ENCODE measurements at regions not wholly inside any gene's neighbourhood (a gene's known extent, or its start where the extent isn't known, plus 50 kb on each side); places are given as distances from the start of the nearest gene placed in this dataset.

DNA sequence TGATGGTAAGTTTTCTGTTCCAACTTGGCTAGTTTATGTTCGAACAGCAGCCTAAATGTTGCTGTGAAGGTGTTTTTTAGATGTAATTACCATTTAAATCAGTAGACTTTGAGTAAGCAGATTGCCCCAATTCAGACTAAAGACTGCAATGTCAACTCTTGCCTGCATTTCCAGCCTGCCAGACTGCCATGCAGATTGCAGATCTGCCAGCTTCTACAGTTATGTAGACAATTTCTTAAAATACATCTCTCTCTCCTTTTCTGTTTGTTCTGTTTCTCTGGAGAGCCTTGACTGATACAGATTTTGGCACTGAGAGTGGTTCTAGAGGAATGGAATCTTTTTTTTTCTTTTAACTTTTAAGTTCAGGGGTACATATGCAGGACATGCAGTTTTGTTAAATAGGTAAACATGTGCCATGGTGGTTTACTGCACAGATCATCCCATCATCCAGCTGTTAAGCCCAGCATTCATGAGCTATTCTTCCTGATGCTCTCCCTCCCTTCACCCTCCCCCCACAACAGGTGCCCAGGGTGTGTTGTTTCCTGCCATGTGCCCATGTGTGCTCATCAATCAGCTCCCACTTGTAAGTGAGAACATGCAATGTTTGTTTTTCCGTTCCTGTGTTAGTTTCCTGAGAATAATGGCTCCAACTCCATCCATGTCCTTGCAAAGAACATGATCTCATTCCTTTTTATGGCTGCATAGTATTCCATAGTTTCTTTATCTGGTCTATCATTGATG is 227.8 kb downstream of the CPE start:
- TF ChIP-seq, protein P1, sequence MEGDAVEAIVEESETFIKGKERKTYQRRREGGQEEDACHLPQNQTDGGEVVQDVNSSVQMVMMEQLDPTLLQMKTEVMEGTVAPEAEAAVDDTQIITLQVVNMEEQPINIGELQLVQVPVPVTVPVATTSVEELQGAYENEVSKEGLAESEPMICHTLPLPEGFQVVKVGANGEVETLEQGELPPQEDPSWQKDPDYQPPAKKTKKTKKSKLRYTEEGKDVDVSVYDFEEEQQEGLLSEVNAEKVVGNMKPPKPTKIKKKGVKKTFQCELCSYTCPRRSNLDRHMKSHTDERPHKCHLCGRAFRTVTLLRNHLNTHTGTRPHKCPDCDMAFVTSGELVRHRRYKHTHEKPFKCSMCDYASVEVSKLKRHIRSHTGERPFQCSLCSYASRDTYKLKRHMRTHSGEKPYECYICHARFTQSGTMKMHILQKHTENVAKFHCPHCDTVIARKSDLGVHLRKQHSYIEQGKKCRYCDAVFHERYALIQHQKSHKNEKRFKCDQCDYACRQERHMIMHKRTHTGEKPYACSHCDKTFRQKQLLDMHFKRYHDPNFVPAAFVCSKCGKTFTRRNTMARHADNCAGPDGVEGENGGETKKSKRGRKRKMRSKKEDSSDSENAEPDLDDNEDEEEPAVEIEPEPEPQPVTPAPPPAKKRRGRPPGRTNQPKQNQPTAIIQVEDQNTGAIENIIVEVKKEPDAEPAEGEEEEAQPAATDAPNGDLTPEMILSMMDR (IDR thresholded peaks at IDR 0.05; ENCODE audit: borderline replicate concordance, extremely low read depth, insufficient read depth), result no peak
- Histone ChIP-seq H3K9ac (ENCODE audit: low read length in 3 of 3) (no peak overlapping the region), H3K27ac (ENCODE audit: low read depth in 2 of 2, low read length in 2 of 2) (no peak overlapping the region), H3K4me1 (ENCODE audit: control insufficient read depth in 2 of 3, insufficient read depth in 2 of 3, low read depth in 1 of 3, low read length in 3 of 3) (no peaks in the 10 kb centered on the region), H3K27me3 (ENCODE audit: control insufficient read depth, insufficient read depth, low read length) (no peaks in the 10 kb centered on the region), H3K36me3 (ENCODE audit: control insufficient read depth in 2 of 3, insufficient read depth in 3 of 3, low read length in 3 of 3) (no peaks in the 10 kb centered on the region), H3K4me3 (ENCODE audit: low read length in 3 of 3) (no peak overlapping the region), H3K9me3 (ENCODE audit: control insufficient read depth in 2 of 3, insufficient read depth in 1 of 3, low read length in 3 of 3) (no peaks in the 10 kb centered on the region)
- FAIRE-seq (no peak), DNase-seq (no peak)
- intact Hi-C loops (cut with DNase I), result no loop called here

DNA sequence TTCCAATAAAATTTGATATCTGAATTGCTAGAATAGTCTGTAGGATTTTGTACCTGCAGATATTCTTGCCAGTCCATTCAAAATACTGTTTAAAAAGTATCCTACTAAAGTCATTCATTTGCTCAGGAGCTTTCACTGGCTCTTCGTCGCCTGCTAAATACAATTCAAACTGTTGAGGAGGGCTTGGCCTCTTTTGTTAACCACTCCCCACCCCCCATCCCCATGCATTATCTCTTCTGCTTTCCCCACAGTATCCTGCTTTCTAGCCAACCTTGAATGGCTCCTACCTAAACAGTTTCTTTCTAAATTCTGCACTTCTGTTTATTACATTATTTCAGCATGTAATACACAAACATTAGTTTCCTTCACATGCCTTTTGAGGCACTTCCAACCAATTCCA is 230.8 kb downstream of the CPE start:
- FAIRE-seq, result no peak
- H3K27ac ChIP-seq (ENCODE audit: low read depth in 2 of 2, low read length in 2 of 2), result no peak overlapping the region
- H3K36me3 ChIP-seq (ENCODE audit: control insufficient read depth in 2 of 3, insufficient read depth in 3 of 3, low read length in 3 of 3), result no peaks in the 10 kb centered on the region
- no peaks in the 10 kb centered on the region for H3K9me3 ChIP-seq (ENCODE audit: control insufficient read depth in 2 of 3, insufficient read depth in 1 of 3, low read length in 3 of 3)
- H3K4me1 ChIP-seq (ENCODE audit: control insufficient read depth in 2 of 3, insufficient read depth in 2 of 3, low read depth in 1 of 3, low read length in 3 of 3), result no peaks in the 10 kb centered on the region
- DNase-seq, result no peak
- intact Hi-C loops (cut with DNase I), result no loop called here
- no peak overlapping the region for H3K9ac ChIP-seq (ENCODE audit: low read length in 3 of 3)
- H3K4me3 ChIP-seq (ENCODE audit: low read length in 3 of 3), result no peak overlapping the region
- H3K27me3 ChIP-seq (ENCODE audit: control insufficient read depth, insufficient read depth, low read length), result no peaks in the 10 kb centered on the region
- TF ChIP-seq, protein P1 (IDR thresholded peaks at IDR 0.05; ENCODE audit: borderline replicate concordance, extremely low read depth, insufficient read depth), result no peak

DNA sequence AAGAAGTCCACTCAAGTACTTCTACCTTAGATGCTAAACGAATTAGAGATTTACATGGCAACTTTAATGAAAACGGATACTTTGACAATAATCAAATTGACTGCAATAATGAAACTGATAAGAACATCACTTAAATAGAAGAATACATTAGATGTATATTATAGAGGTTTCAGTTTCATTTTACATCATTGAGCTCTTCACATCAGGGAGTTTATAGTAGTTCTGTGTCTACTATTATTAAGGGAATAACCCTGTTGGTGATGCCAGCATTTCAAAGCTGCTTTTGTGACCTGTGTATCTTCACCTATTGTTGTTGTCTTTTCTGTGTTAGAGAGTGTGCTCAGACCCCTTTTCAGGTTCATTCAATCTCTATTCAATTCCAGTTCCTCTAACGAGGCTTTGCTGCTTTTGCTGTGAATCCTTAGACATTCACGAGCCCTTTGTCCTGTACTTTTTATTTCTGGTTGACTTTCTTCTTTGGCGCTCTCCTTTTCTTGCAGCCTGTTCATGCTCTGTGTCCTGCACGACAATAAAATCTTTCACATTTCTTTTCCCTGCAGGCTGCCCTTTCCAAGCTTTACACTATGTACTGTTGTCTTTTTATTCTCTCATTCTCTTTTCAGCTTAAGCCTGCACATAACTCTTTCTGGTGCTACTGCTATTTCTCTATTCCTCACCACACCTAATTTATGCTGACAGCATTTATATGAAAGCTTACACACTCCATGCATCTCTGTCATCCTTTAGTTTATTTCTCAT is 232.1 kb downstream of the CPE start:
- Histone ChIP-seq H3K4me3 (ENCODE audit: low read length in 3 of 3) (peak overlapping the region in 2 of 3 donors; percentile 24 to 50), H3K9ac (ENCODE audit: low read length in 3 of 3) (no peak overlapping the region), H3K9me3 (ENCODE audit: control insufficient read depth in 2 of 3, insufficient read depth in 1 of 3, low read length in 3 of 3) (no peaks in the 10 kb centered on the region), H3K36me3 (ENCODE audit: control insufficient read depth in 2 of 3, insufficient read depth in 3 of 3, low read length in 3 of 3) (no peaks in the 10 kb centered on the region), H3K27me3 (ENCODE audit: control insufficient read depth, insufficient read depth, low read length) (no peaks in the 10 kb centered on the region), H3K4me1 (ENCODE audit: control insufficient read depth in 2 of 3, insufficient read depth in 2 of 3, low read depth in 1 of 3, low read length in 3 of 3) (no peaks in the 10 kb centered on the region), H3K27ac (ENCODE audit: low read depth in 2 of 2, low read length in 2 of 2) (no peak overlapping the region)
- FAIRE-seq (no peak), DNase-seq (no peak)
- TF ChIP-seq, protein P1 (IDR thresholded peaks at IDR 0.05; ENCODE audit: borderline replicate concordance, extremely low read depth, insufficient read depth), result no peak
- intact Hi-C loops (cut with DNase I), result no loop called here

Data from kidney (tissue), 13 donors.